ENCODE measurements at regions not wholly inside any gene's neighbourhood (a gene's known extent, or its start where the extent isn't known, plus 50 kb on each side); places are given as distances from the start of the nearest gene placed in this dataset.

DNA sequence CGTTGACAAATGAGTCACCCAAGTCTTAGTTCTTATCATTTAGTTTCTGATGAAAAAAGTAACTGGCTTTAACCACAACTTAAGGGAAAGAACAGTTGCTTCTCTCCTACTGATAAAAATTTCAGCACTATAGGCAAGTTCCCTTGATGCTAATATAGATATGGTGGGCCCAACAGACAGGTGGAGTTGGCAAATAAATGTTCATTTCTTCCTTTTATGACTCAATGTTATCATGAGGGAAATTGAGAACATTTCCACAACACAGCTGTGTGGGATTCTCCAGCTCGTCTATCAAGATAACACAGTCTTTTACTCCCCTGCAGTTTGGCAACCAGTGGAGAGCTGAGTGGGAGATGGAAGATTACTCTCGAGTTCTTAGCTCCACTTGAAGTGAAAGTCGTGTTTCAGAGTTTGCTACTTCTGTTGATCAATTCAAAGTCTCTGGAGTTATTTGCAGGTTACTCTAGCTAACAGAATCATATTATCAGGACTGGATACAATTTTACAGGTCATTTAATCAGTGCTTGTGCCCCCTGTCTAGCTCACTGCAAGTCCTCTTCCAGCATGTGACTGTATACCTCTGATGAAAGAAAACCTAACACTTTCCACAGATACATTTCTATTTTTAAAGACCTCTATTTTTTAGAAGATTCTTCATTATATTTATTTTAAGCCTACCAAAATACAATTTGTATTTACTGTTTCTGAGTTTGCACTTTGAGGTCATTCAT lies 270.6 kb upstream of the GK2 start:
- TF ChIP-seq EZH2 (IDR thresholded peaks at IDR 0.05; ENCODE audit: borderline replicate concordance, low read depth, low read length, severe bottlenecking) = no peak
- TF ChIP-seq, protein P1, sequence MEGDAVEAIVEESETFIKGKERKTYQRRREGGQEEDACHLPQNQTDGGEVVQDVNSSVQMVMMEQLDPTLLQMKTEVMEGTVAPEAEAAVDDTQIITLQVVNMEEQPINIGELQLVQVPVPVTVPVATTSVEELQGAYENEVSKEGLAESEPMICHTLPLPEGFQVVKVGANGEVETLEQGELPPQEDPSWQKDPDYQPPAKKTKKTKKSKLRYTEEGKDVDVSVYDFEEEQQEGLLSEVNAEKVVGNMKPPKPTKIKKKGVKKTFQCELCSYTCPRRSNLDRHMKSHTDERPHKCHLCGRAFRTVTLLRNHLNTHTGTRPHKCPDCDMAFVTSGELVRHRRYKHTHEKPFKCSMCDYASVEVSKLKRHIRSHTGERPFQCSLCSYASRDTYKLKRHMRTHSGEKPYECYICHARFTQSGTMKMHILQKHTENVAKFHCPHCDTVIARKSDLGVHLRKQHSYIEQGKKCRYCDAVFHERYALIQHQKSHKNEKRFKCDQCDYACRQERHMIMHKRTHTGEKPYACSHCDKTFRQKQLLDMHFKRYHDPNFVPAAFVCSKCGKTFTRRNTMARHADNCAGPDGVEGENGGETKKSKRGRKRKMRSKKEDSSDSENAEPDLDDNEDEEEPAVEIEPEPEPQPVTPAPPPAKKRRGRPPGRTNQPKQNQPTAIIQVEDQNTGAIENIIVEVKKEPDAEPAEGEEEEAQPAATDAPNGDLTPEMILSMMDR (IDR thresholded peaks at IDR 0.05; ENCODE audit: extremely low read depth in 1 of 2, insufficient read depth in 1 of 2, low read depth in 1 of 2, low read length in 2 of 2) = no peak
- no peak for TF ChIP-seq POLR2A (IDR thresholded peaks at IDR 0.05; ENCODE audit: low read depth, low read length)
- TF ChIP-seq GATA2 (IDR thresholded peaks at IDR 0.05; ENCODE audit: insufficient read depth, insufficient read length, low read depth, low read length) = no peak
- TF ChIP-seq, protein P2, sequence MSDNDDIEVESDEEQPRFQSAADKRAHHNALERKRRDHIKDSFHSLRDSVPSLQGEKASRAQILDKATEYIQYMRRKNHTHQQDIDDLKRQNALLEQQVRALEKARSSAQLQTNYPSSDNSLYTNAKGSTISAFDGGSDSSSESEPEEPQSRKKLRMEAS (IDR thresholded peaks at IDR 0.05; ENCODE audit: insufficient read depth, insufficient read length) = no peak
- no peak for TF ChIP-seq POLR2AphosphoS5 (IDR thresholded peaks at IDR 0.05; ENCODE audit: insufficient read depth, low read depth, low read length)
